ENCODE measurements at regions not wholly inside any gene's neighbourhood (a gene's known extent, or its start where the extent isn't known, plus 50 kb on each side); places are given as distances from the start of the nearest gene placed in this dataset.

DNA sequence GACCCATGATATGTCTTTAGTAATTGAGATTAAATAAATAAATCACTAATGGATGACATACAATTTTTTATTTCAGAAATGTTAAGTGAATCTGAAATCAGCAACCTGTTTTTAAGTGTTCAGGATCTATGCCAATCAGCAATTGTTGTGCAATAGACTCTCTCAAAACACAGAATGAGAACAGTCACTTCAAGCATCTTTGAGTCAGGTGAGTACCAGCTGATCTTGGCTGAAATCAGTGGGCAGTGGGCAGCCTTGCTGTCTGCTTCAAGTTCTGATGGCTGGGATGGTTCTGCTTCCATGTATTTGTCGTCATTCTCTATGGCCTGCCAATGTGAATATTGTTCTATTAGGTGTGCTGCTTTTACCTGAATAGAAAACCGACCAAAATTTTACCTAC is 82.3 kb upstream of the NRG3 start:
- H3K4me3 ChIP-seq (ENCODE audit: low read depth in 2 of 2, low read length in 2 of 2) = no peak overlapping the region
- intact Hi-C loops (cut with micrococcal nuclease; ENCODE audit: unreplicated experiment) = no loop called here
- ChIA-PET CTCF (no interaction called here), POLR2A (no interaction called here)
- in situ Hi-C loops (cut with HindIII; ENCODE audit: low pct_unique_long_range_greater_than_20kb, low sequenced_read_pairs) = no loop called here
- H3K36me3 ChIP-seq (ENCODE audit: control insufficient read depth, insufficient read depth, low read length) = no peaks in the 10 kb centered on the region
- H3K27me3 ChIP-seq (ENCODE audit: control insufficient read depth, insufficient read depth, low read length) = no peaks in the 10 kb centered on the region
- H3K9me3 ChIP-seq (ENCODE audit: control insufficient read depth, insufficient read depth, low read depth, low read length) = no peaks in the 10 kb centered on the region
- BruUV-seq (replicated peaks) = no TSS peak
- TF ChIP-seq CTCF (IDR thresholded peaks at IDR 0.05) (no peak), SIN3A (IDR thresholded peaks at IDR 0.05; ENCODE audit: borderline replicate concordance, insufficient read depth, low read depth, low read length) (no peak), REST (IDR thresholded peaks at IDR 0.05; ENCODE audit: insufficient read depth in 1 of 2, low read depth in 2 of 2, low read length in 1 of 2) (no peak), POLR2AphosphoS5 (IDR thresholded peaks at IDR 0.05; ENCODE audit: low read depth, low read length) (no peak), TCF7L2 (IDR thresholded peaks at IDR 0.05; ENCODE audit: low read depth, low read length) (no peak)
- DNase-seq (ENCODE audit: low read depth, low spot score) (no peak), ATAC-seq (no peak)
- H3K4me1 ChIP-seq (ENCODE audit: control insufficient read depth, insufficient read depth, low read length) = no peaks in the 10 kb centered on the region
- no peak overlapping the region for H3K27ac ChIP-seq (ENCODE audit: low read length)

DNA sequence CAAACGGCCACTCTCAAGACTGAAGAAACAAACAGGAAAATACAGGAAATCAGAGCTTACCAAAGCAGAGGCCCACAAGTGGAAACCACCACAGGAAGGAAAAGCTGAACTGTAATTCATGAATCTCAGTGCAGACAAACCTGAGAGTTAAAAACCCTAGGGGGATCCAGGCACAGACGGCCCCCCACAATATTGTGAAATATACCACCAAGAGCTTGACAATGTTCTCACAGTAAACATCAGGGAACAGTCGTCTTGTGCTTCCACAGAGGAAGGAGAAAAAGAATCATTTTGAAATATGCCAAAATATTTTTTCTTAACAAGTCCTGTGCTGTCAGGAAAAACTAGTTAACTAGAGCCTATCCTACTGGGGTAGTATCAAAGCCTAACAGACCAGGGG is 68.2 kb upstream of the NRG3 start:
- no TSS peak for BruUV-seq (replicated peaks)
- POLR2A ChIA-PET = no interaction called here

More for the DNA sequence above, 68.2 kb upstream of the NRG3 start:
- in situ Hi-C loops (cut with HindIII; ENCODE audit: low pct_unique_long_range_greater_than_20kb, low sequenced_read_pairs) (no loop called here), intact Hi-C loops (cut with micrococcal nuclease; ENCODE audit: unreplicated experiment) (no loop called here)
- TF ChIP-seq CTCF (IDR thresholded peaks at IDR 0.05) = no peak
- no peak for TF ChIP-seq TCF7L2 (IDR thresholded peaks at IDR 0.05; ENCODE audit: low read depth, low read length)
- H3K4me1 ChIP-seq (ENCODE audit: control insufficient read depth, insufficient read depth, low read length) = no peaks in the 10 kb centered on the region
- CTCF ChIA-PET = no interaction called here
- H3K27ac ChIP-seq (ENCODE audit: low read length) = no peak overlapping the region
- H3K4me3 ChIP-seq (ENCODE audit: low read depth in 2 of 2, low read length in 2 of 2) = no peak overlapping the region
- DNase-seq (ENCODE audit: low read depth, low spot score) = no peak
- H3K9me3 ChIP-seq (ENCODE audit: control insufficient read depth, insufficient read depth, low read depth, low read length) = peaks cover 3% of the 10 kb centered on the region; the same call in 1 of the 2 replicates
- no peaks in the 10 kb centered on the region for H3K27me3 ChIP-seq (ENCODE audit: control insufficient read depth, insufficient read depth, low read length)
- H3K36me3 ChIP-seq (ENCODE audit: control insufficient read depth, insufficient read depth, low read length) = no peaks in the 10 kb centered on the region
- no peak for ATAC-seq

All from Panc1 (cell line).